ENCODE measurements at regions not wholly inside any gene's neighbourhood (a gene's known extent, or its start where the extent isn't known, plus 50 kb on each side); places are given as distances from the start of the nearest gene placed in this dataset.

DNA sequence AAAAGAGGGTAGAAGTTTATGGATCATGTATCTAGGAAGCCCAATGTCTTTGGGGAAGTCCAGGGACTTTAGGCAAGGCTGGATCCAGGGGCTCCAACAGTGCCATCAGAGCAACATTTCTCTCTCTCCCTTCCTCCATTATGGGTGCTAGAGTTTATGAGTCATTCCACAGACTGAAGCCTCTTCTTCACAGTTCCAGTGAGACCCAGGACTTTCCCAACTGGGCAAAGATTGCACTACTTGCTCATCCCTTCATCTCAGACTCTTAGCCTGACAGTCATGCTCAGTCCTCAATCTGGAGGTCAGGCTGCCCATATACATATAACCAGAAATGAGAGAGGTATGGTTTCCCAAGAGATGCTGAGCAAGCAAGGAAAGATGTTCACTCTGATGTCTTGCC lies 110.7 kb downstream of the FEM1C start:
- Histone ChIP-seq H3K27ac (replicated peaks) (no peak overlapping the region), H3K4me3 (replicated peaks; ENCODE audit: insufficient read depth, low read length) (no peak overlapping the region), H3K27me3 (ENCODE audit: insufficient read depth, poor library complexity, severe bottlenecking) (no peaks in the 10 kb centered on the region)
- DNase-seq (ENCODE audit: low read depth in 1 of 2, low spot score in 1 of 2), result no peak
- TF ChIP-seq, protein P1, sequence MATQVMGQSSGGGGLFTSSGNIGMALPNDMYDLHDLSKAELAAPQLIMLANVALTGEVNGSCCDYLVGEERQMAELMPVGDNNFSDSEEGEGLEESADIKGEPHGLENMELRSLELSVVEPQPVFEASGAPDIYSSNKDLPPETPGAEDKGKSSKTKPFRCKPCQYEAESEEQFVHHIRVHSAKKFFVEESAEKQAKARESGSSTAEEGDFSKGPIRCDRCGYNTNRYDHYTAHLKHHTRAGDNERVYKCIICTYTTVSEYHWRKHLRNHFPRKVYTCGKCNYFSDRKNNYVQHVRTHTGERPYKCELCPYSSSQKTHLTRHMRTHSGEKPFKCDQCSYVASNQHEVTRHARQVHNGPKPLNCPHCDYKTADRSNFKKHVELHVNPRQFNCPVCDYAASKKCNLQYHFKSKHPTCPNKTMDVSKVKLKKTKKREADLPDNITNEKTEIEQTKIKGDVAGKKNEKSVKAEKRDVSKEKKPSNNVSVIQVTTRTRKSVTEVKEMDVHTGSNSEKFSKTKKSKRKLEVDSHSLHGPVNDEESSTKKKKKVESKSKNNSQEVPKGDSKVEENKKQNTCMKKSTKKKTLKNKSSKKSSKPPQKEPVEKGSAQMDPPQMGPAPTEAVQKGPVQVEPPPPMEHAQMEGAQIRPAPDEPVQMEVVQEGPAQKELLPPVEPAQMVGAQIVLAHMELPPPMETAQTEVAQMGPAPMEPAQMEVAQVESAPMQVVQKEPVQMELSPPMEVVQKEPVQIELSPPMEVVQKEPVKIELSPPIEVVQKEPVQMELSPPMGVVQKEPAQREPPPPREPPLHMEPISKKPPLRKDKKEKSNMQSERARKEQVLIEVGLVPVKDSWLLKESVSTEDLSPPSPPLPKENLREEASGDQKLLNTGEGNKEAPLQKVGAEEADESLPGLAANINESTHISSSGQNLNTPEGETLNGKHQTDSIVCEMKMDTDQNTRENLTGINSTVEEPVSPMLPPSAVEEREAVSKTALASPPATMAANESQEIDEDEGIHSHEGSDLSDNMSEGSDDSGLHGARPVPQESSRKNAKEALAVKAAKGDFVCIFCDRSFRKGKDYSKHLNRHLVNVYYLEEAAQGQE (IDR thresholded peaks at IDR 0.05; ENCODE audit: insufficient replicate concordance, low read depth), result no peak
- no peak for TF ChIP-seq SPI1 (IDR thresholded peaks at IDR 0.05; ENCODE audit: borderline replicate concordance, low read depth)
- TF ChIP-seq POLR2AphosphoS5 (IDR thresholded peaks at IDR 0.05; ENCODE audit: low read depth), result no peak

DNA sequence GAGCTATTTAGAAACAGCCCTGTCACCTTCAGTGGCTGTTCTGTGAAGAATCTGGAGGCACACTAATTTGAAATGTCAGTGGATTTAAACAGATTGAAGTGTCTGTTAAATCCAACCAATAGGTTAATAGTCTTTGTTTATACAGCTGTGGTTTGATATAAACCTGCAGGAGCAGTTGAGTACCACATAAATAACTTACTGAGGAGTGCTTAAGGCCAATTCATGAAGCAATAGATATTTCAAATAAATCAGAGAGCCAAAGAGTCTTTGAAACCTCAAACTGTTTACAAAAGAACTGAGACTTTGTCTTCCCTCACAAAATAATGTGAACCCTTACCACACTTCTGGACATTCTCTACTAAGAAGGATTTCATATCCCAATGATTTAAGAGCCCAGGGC lies 111.9 kb downstream of the FEM1C start:
- Histone ChIP-seq H3K27me3 (ENCODE audit: insufficient read depth, poor library complexity, severe bottlenecking) (no peaks in the 10 kb centered on the region), H3K27ac (replicated peaks) (no peak overlapping the region), H3K4me3 (replicated peaks; ENCODE audit: insufficient read depth, low read length) (no peak overlapping the region)
- no peak for DNase-seq (ENCODE audit: low read depth in 1 of 2, low spot score in 1 of 2)
- TF ChIP-seq, protein P2, sequence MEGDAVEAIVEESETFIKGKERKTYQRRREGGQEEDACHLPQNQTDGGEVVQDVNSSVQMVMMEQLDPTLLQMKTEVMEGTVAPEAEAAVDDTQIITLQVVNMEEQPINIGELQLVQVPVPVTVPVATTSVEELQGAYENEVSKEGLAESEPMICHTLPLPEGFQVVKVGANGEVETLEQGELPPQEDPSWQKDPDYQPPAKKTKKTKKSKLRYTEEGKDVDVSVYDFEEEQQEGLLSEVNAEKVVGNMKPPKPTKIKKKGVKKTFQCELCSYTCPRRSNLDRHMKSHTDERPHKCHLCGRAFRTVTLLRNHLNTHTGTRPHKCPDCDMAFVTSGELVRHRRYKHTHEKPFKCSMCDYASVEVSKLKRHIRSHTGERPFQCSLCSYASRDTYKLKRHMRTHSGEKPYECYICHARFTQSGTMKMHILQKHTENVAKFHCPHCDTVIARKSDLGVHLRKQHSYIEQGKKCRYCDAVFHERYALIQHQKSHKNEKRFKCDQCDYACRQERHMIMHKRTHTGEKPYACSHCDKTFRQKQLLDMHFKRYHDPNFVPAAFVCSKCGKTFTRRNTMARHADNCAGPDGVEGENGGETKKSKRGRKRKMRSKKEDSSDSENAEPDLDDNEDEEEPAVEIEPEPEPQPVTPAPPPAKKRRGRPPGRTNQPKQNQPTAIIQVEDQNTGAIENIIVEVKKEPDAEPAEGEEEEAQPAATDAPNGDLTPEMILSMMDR (IDR thresholded peaks at IDR 0.05; ENCODE audit: insufficient read depth, low read length), result no peak
- no peak for TF ChIP-seq GABPA (IDR thresholded peaks at IDR 0.05; ENCODE audit: low read depth)
- no peak for TF ChIP-seq POLR2AphosphoS5 (IDR thresholded peaks at IDR 0.05; ENCODE audit: low read depth)
- TF ChIP-seq, protein P1 (IDR thresholded peaks at IDR 0.05; ENCODE audit: insufficient replicate concordance, low read depth), result no peak
- no peak for TF ChIP-seq SPI1 (IDR thresholded peaks at IDR 0.05; ENCODE audit: borderline replicate concordance, low read depth)

GRCh38 chr5:115431116-115431515 lies 113.5 kb downstream of the FEM1C start:
- Histone ChIP-seq H3K4me3 (replicated peaks; ENCODE audit: insufficient read depth, low read length) (no peak overlapping the region), H3K27me3 (ENCODE audit: insufficient read depth, poor library complexity, severe bottlenecking) (no peaks in the 10 kb centered on the region), H3K27ac (replicated peaks) (no peak overlapping the region)
- no peak for DNase-seq (ENCODE audit: low read depth in 1 of 2, low spot score in 1 of 2)
- TF ChIP-seq GABPA (IDR thresholded peaks at IDR 0.05; ENCODE audit: low read depth) (no peak), SPI1 (IDR thresholded peaks at IDR 0.05; ENCODE audit: borderline replicate concordance, low read depth) (no peak), POLR2AphosphoS5 (IDR thresholded peaks at IDR 0.05; ENCODE audit: low read depth) (no peak)
- TF ChIP-seq, protein P1 (IDR thresholded peaks at IDR 0.05; ENCODE audit: insufficient replicate concordance, low read depth), result no peak
- TF ChIP-seq, protein P2 (IDR thresholded peaks at IDR 0.05; ENCODE audit: insufficient read depth, low read length), result no peak
